SH-SY5Y (cell line): ENCODE measurements at regions not wholly inside any gene's neighbourhood (a gene's known extent, or its start where the extent isn't known, plus 50 kb on each side); places are given as distances from the start of the nearest gene placed in this dataset.

Experiments
- GATA2 ChIP-seq: IDR thresholded peaks from 2 replicates; pipeline ENCODE4 v1.6.1; 2011; ENCODE audit warnings: mild to moderate bottlenecking, low read depth, low read length
- GATA3 ChIP-seq: IDR thresholded peaks from 2 replicates; pipeline ENCODE4 v1.6.1; 2011; ENCODE audit warnings: low read depth, mild to moderate bottlenecking, low read length, moderate library complexity

DNA sequence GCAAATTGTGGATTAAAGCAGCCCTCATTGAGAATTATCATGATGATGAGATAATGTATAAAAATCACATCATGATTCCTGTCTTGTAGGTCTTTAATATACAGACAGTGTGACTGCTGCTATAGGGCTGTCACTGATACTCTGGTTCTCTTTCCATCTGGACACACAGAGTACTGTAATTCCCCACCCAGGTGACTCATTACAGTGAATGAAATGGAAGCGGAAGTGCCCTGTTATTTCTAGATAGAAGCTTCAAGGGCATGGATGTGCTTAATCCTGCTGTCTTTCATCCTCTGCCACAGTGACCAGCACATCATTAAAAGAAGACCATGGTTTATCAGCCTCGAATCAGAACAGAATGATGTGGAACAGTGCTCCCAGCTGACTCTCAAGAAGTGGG lies 1234.0 kb downstream of the SORCS3 start:
- TF ChIP-seq GATA2 (no peak), GATA3 (no peak)
